Neural cell (in vitro differentiated cells): ENCODE measurements at regions not wholly inside any gene's neighbourhood (a gene's known extent, or its start where the extent isn't known, plus 50 kb on each side); places are given as distances from the start of the nearest gene placed in this dataset.
A peak's percentile ranks its signal among the peaks of the same experiment; 100 is the strongest.

ENCODE experiments used
- H2AFZ ChIP-seq: fragments of 200-600, 300-800 bp; sonication (generic), shearing (Covaris generic); 2 replicates; pipeline ENCODE4 v1.6.0; 2014; ENCODE audit warnings: low read depth, mild to moderate bottlenecking, antibody characterized with exemption, low read length, moderate library complexity
- H3F3A ChIP-seq: fragments of 200-600 bp; shearing (Covaris generic); 2 replicates; pipeline ENCODE4 v1.6.1; 2016; ENCODE audit warnings: mild to moderate bottlenecking, moderate library complexity, mixed read lengths, antibody characterized with exemption, low read length; ENCODE audit not compliant: insufficient read depth, poor library complexity, severe bottlenecking
- H3K27ac ChIP-seq: fragments of 200-600, 300-800 bp; sonication (generic), shearing (Covaris generic); 2 replicates; pipeline ENCODE4 v1.5.1; 2014; ENCODE audit warnings: mild to moderate bottlenecking, low read length, moderate library complexity
- H3K27me3 ChIP-seq: fragments of 300-800, 200-600 bp; sonication (generic), shearing (Covaris generic); 2 replicates; pipeline ENCODE4 v1.6.0; 2014; ENCODE audit warnings: mild to moderate bottlenecking, low read depth, low read length, moderate library complexity; ENCODE audit not compliant: insufficient read depth
- H3K36me3 ChIP-seq: fragments of 300-800, 200-600 bp; sonication (generic), shearing (Covaris generic); 2 replicates; pipeline ENCODE4 v1.5.1; 2014; ENCODE audit warnings: mild to moderate bottlenecking, antibody characterized with exemption, low read length, moderate library complexity; ENCODE audit not compliant: insufficient read depth
- H3K4me2 ChIP-seq: fragments of 300-800, 200-600 bp; sonication (generic), shearing (Covaris generic); 2 replicates; pipeline ENCODE4 v1.6.0; 2014; ENCODE audit warnings: mild to moderate bottlenecking, low read length
- H3K4me3 ChIP-seq: fragments of 300-800, 200-600 bp; sonication (generic), shearing (Covaris generic); 2 replicates; pipeline ENCODE4 v1.5.1; 2014; ENCODE audit warnings: mild to moderate bottlenecking, low read length, moderate library complexity
- H3K79me2 ChIP-seq: fragments of 200-600 bp; shearing (Covaris generic); replicated peaks from 2 replicates; pipeline ENCODE4 v1.6.0; 2014; ENCODE audit warnings: mild to moderate bottlenecking, low read length, moderate library complexity; ENCODE audit not compliant: insufficient read depth
- H3K9ac ChIP-seq: fragments of 300-800, 200-600 bp; sonication (generic), shearing (Covaris generic); 2 replicates; pipeline ENCODE4 v1.6.1; 2016; ENCODE audit warnings: mild to moderate bottlenecking, low read length, mixed read lengths
- H3K9me2 ChIP-seq: fragments of 200-600 bp; shearing (Covaris generic); 2 replicates; pipeline ENCODE4 v1.6.1; 2016; ENCODE audit warnings: mild to moderate bottlenecking, low read length, mixed read lengths; ENCODE audit not compliant: insufficient read depth
- H3K9me3 ChIP-seq: fragments of 200-600, 300-800 bp; sonication (generic), shearing (Covaris generic); 2 replicates; pipeline ENCODE4 v1.6.1; 2016; ENCODE audit warnings: mild to moderate bottlenecking, mixed run types, low read length, moderate library complexity, mixed read lengths
- H4K20me1 ChIP-seq: fragments of 200-600 bp; shearing (Covaris generic); 2 replicates; pipeline ENCODE4 v1.6.1; 2016; ENCODE audit warnings: mild to moderate bottlenecking, mixed run types; ENCODE audit not compliant: insufficient read depth
- EP300 ChIP-seq: fragments of 450-650 bp; conservative IDR thresholded peaks from 2 replicates; pipeline ENCODE4 v1.6.1; 2014; ENCODE audit warnings: antibody characterized with exemption, mild to moderate bottlenecking, moderate library complexity; ENCODE audit not compliant: poor library complexity, severe bottlenecking
- EZH2 ChIP-seq: fragments of 200-600, 300-800 bp; shearing (Covaris generic), sonication (generic); IDR thresholded peaks from 2 replicates; pipeline ENCODE4 v1.6.1; 2014; ENCODE audit warnings: antibody characterized with exemption, low read length, borderline replicate concordance, mild to moderate bottlenecking; ENCODE audit not compliant: insufficient read depth, poor library complexity, severe bottlenecking
- MXI1 ChIP-seq: fragments of 450-650 bp; conservative IDR thresholded peaks from 2 replicates; pipeline ENCODE4 v1.6.1; 2014; ENCODE audit warnings: antibody characterized with exemption, mild to moderate bottlenecking; ENCODE audit not compliant: poor library complexity, severe bottlenecking
- POLR2AphosphoS5 ChIP-seq: IDR thresholded peaks from 2 replicates; pipeline ENCODE4 v1.6.1; 2012
- RAD21 ChIP-seq: fragments of 450-650 bp; conservative IDR thresholded peaks from 2 replicates; pipeline ENCODE4 v1.6.1; 2014; ENCODE audit warnings: antibody characterized with exemption, mild to moderate bottlenecking, moderate library complexity
- SMC3 ChIP-seq: fragments of 450-650 bp; conservative IDR thresholded peaks from 2 replicates; pipeline ENCODE4 v1.6.1; 2014; ENCODE audit warnings: antibody characterized with exemption, mild to moderate bottlenecking, moderate library complexity; ENCODE audit not compliant: poor library complexity
- TAF1 ChIP-seq: IDR thresholded peaks from 2 replicates; pipeline ENCODE4 v1.6.1; 2012; ENCODE audit warnings: low read depth
- TF ChIP-seq, protein P1 (sequence below): fragments of 450-650 bp; IDR thresholded peaks from 2 replicates; pipeline ENCODE4 v1.5.1; 2014; ENCODE audit warnings: antibody characterized with exemption, mild to moderate bottlenecking, moderate library complexity; ENCODE audit not compliant: poor library complexity, severe bottlenecking
- TF ChIP-seq, protein P2 (sequence below): IDR thresholded peaks from 2 replicates; pipeline ENCODE4 v1.6.1; 2012; ENCODE audit warnings: borderline replicate concordance

DNA sequence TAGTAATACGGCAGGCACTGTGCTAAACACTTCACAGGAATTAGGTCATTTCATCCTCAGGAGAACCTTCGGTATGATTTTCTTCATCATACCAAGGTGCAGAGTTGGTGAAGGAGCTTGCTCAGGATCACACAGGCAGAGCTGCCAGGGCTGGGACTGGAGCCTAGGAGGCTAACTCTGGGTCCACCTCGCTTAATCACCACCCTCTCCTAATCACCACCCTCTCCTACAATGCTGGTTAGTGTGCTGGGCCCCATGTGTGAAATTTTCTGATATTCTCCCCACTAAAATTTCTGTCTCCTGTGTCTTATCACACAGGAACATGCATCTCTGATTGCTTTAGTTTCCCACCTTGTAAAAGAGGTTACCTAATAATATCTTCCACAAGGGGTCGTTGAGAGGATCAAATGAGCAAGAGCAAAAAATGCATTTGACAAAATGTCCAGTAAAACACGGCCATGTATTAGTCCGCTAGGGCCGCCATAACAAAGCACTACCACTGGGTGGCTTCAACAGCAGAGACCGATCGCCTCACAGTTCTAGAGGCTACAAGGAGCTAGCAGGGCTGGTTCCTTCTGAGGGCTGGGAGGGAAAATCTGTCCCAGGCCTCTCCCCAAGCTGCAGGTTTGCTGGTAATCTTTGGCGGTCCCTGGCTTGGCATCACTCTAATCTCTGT, 128.2 kb upstream of the NFIB start:
- no peak overlapping the region for H2AFZ ChIP-seq

GRCh38 chr9:14441115-14441514, 127.2 kb upstream of the NFIB start:
- H3K27ac ChIP-seq, result no peak overlapping the region
- no peak overlapping the region for H3K9ac ChIP-seq
- no peaks in the 10 kb centered on the region for H3F3A ChIP-seq
- H3K79me2 ChIP-seq, result no peaks in the 10 kb centered on the region
- H3K27me3 ChIP-seq, result no peaks in the 10 kb centered on the region
- no peak overlapping the region for H3K4me3 ChIP-seq
- H3K9me2 ChIP-seq, result no peaks in the 10 kb centered on the region
- no peak overlapping the region for H3K4me2 ChIP-seq
- no peaks in the 10 kb centered on the region for H4K20me1 ChIP-seq
- no peak overlapping the region for H2AFZ ChIP-seq
- TF ChIP-seq EZH2, result no peak
- TF ChIP-seq EP300, result no peak
- no peak for TF ChIP-seq SMC3
- TF ChIP-seq MXI1, result no peak
- no peak for TF ChIP-seq POLR2AphosphoS5
- TF ChIP-seq TAF1, result no peak
- TF ChIP-seq, protein P1, sequence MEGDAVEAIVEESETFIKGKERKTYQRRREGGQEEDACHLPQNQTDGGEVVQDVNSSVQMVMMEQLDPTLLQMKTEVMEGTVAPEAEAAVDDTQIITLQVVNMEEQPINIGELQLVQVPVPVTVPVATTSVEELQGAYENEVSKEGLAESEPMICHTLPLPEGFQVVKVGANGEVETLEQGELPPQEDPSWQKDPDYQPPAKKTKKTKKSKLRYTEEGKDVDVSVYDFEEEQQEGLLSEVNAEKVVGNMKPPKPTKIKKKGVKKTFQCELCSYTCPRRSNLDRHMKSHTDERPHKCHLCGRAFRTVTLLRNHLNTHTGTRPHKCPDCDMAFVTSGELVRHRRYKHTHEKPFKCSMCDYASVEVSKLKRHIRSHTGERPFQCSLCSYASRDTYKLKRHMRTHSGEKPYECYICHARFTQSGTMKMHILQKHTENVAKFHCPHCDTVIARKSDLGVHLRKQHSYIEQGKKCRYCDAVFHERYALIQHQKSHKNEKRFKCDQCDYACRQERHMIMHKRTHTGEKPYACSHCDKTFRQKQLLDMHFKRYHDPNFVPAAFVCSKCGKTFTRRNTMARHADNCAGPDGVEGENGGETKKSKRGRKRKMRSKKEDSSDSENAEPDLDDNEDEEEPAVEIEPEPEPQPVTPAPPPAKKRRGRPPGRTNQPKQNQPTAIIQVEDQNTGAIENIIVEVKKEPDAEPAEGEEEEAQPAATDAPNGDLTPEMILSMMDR, result no peak
- TF ChIP-seq RAD21, result no peak
- TF ChIP-seq, protein P2, sequence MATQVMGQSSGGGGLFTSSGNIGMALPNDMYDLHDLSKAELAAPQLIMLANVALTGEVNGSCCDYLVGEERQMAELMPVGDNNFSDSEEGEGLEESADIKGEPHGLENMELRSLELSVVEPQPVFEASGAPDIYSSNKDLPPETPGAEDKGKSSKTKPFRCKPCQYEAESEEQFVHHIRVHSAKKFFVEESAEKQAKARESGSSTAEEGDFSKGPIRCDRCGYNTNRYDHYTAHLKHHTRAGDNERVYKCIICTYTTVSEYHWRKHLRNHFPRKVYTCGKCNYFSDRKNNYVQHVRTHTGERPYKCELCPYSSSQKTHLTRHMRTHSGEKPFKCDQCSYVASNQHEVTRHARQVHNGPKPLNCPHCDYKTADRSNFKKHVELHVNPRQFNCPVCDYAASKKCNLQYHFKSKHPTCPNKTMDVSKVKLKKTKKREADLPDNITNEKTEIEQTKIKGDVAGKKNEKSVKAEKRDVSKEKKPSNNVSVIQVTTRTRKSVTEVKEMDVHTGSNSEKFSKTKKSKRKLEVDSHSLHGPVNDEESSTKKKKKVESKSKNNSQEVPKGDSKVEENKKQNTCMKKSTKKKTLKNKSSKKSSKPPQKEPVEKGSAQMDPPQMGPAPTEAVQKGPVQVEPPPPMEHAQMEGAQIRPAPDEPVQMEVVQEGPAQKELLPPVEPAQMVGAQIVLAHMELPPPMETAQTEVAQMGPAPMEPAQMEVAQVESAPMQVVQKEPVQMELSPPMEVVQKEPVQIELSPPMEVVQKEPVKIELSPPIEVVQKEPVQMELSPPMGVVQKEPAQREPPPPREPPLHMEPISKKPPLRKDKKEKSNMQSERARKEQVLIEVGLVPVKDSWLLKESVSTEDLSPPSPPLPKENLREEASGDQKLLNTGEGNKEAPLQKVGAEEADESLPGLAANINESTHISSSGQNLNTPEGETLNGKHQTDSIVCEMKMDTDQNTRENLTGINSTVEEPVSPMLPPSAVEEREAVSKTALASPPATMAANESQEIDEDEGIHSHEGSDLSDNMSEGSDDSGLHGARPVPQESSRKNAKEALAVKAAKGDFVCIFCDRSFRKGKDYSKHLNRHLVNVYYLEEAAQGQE, result no peak
- H3K36me3 ChIP-seq, result no peaks in the 10 kb centered on the region
- H3K9me3 ChIP-seq, result no peaks in the 10 kb centered on the region

More for the DNA sequence above, 128.2 kb upstream of the NFIB start:
- no peaks in the 10 kb centered on the region for H3K9me2 ChIP-seq
- H3F3A ChIP-seq, result no peaks in the 10 kb centered on the region
- no peaks in the 10 kb centered on the region for H4K20me1 ChIP-seq
- no peaks in the 10 kb centered on the region for H3K36me3 ChIP-seq
- H3K79me2 ChIP-seq, result no peaks in the 10 kb centered on the region
- H3K9ac ChIP-seq, result no peak overlapping the region
- H3K4me3 ChIP-seq, result no peak overlapping the region
- H3K9me3 ChIP-seq, result no peaks in the 10 kb centered on the region
- H3K4me2 ChIP-seq, result no peak overlapping the region
- TF ChIP-seq, protein P2, result no peak
- TF ChIP-seq, protein P1, result peak; percentile 12
- TF ChIP-seq MXI1, result no peak
- TF ChIP-seq EZH2, result no peak
- no peak for TF ChIP-seq TAF1
- no peak for TF ChIP-seq RAD21
- no peak for TF ChIP-seq EP300
- H3K27me3 ChIP-seq, result no peaks in the 10 kb centered on the region
- no peak overlapping the region for H3K27ac ChIP-seq
